HCT116 (cell line): ENCODE measurements at regions not wholly inside any gene's neighbourhood (a gene's known extent, or its start where the extent isn't known, plus 50 kb on each side); places are given as distances from the start of the nearest gene placed in this dataset.

Source experiments
- ATAC-seq: fragments of 200-7000 bp; cut with Tn5 transposase; 2 replicates; pipeline ENCODE4 v1.9.1; 2020; ENCODE audit warnings: mild to moderate bottlenecking, moderate library complexity
- BruUV-seq: library from RNA; stranded (reverse); fragments of 400-500 nt; replicated peaks from 2 replicates; lab custom pipeline; 2021; lab: Mats Ljungman, UMichigan
- CTCF ChIA-PET: fragments of 300-600 bp; sonication (Branson Sonifier 250); formaldehyde crosslinking; loops from one replicate; lab custom pipeline; 2021; ENCODE audit warnings: antibody characterized with exemption; lab: Charles Lee
- POLR2A ChIA-PET: fragments of 300-600, 350-600 bp; sonication (Branson Sonifier 250); formaldehyde crosslinking; loops from one replicate; lab custom pipeline; 2021; ENCODE audit warnings: antibody characterized with exemption; lab: Charles Lee
- RAD21 ChIA-PET, 2 experiments: fragments of 300-600 bp; sonication (Branson Sonifier 250); formaldehyde crosslinking; loops; one replicate each; lab custom pipeline; 2023; ENCODE audit warnings: low total read pairs in 2 of 2; ENCODE audit not compliant: uncharacterized antibody in 2 of 2, unreplicated experiment in 2 of 2, low non-redundant PET in 1 of 2; lab: Charles Lee
- DNase-seq: peaks from one replicate; pipeline ENCODE4 v3.0.0-alpha.2; 2010; ENCODE audit warnings: low read depth, low spot score
- H2AFZ ChIP-seq: fragments of 200-600 bp; shearing (Covaris generic), sonication (generic); 2 replicates; pipeline ENCODE4 v1.6.1; 2017; ENCODE audit warnings: low read depth, mixed run types, mixed read lengths, antibody characterized with exemption, low read length; ENCODE audit not compliant: poor library complexity, severe bottlenecking
- H3K27ac ChIP-seq: 2 replicates; pipeline ENCODE4 v1.5.1; 2012; ENCODE audit warnings: low read depth, low read length
- H3K27me3 ChIP-seq: fragments of 200-600 bp; sonication (generic); 2 replicates; pipeline ENCODE4 v1.6.1; 2016; ENCODE audit warnings: mixed run types, low read length, mixed read lengths; ENCODE audit not compliant: insufficient read depth
- H3K36me3 ChIP-seq, 2 experiments: fragments of 200-500 bp in 1 of 2; fragments of 200-600 bp in 1 of 2; sonication (Bioruptor generic) in 1 of 2; sonication (generic) in 1 of 2; 2 replicates each; pipeline versions ENCODE4 v1.5.1 to v1.6.1; 2014 to 2016; ENCODE audit warnings: low read length in 2 of 2, inconsistent platforms in 1 of 2, mixed read lengths in 1 of 2, mixed run types in 1 of 2; ENCODE audit not compliant: insufficient read depth in 2 of 2, control insufficient read depth in 1 of 2
- H3K4me1 ChIP-seq, 2 experiments: fragments of 200-600 bp in 1 of 2; sonication (generic) in 1 of 2; 2 replicates each; pipeline versions ENCODE4 v1.5.1 to v1.6.1; 2012 to 2017; ENCODE audit warnings: low read length in 2 of 2, inconsistent platforms in 1 of 2, mild to moderate bottlenecking in 1 of 2, mixed read lengths in 1 of 2, mixed run types in 1 of 2, moderate library complexity in 1 of 2; ENCODE audit not compliant: insufficient read depth in 2 of 2, control insufficient read depth in 1 of 2
- H3K4me2 ChIP-seq: fragments of 200-600 bp; sonication (generic); 2 replicates; pipeline ENCODE4 v1.6.1; 2017; ENCODE audit warnings: mixed run types, low read length, mixed read lengths
- H3K4me3 ChIP-seq, 2 experiments: fragments of 200-600 bp in 1 of 2; sonication (generic) in 1 of 2; replicated peaks in 1 of 2; 2 replicates each; pipeline ENCODE4 v1.5.1; 2011 to 2016; ENCODE audit warnings: low read length in 2 of 2, control low read depth in 1 of 2, low read depth in 1 of 2, mild to moderate bottlenecking in 1 of 2, mixed read lengths in 1 of 2, mixed run types in 1 of 2
- H3K79me2 ChIP-seq: fragments of 200-600 bp; sonication (generic); 2 replicates; pipeline ENCODE4 v1.6.1; 2017; ENCODE audit warnings: mild to moderate bottlenecking, mixed run types, low read length, moderate library complexity, mixed read lengths; ENCODE audit not compliant: insufficient read depth
- H3K9ac ChIP-seq: fragments of 200-600 bp; sonication (generic); 2 replicates; pipeline ENCODE4 v1.6.1; 2016; ENCODE audit warnings: low read length, mixed read lengths
- H3K9me2 ChIP-seq: fragments of 200-600 bp; sonication (generic), shearing (Covaris generic); 2 replicates; pipeline ENCODE4 v1.6.1; 2017; ENCODE audit warnings: mixed run types, mild to moderate bottlenecking, moderate library complexity; ENCODE audit not compliant: insufficient read depth
- H3K9me3 ChIP-seq, 2 experiments: fragments of 200-500 bp in 1 of 2; fragments of 200-600 bp in 1 of 2; sonication (Bioruptor generic) in 1 of 2; sonication (generic) in 1 of 2; 2 replicates each; pipeline ENCODE4 v1.6.1; 2014 to 2017; ENCODE audit warnings: low read length in 2 of 2, mixed read lengths in 2 of 2, inconsistent platforms in 1 of 2, low read depth in 1 of 2, mild to moderate bottlenecking in 1 of 2, mixed run types in 1 of 2, moderate library complexity in 1 of 2; ENCODE audit not compliant: control insufficient read depth in 1 of 2, insufficient read depth in 1 of 2
- H4K20me1 ChIP-seq: fragments of 200-600 bp; sonication (generic), shearing (Covaris generic); 2 replicates; pipeline ENCODE4 v1.6.1; 2017; ENCODE audit warnings: mixed run types, mild to moderate bottlenecking, moderate library complexity; ENCODE audit not compliant: insufficient read depth
- EGR1 ChIP-seq: IDR thresholded peaks from 2 replicates; pipeline ENCODE4 v1.6.1; 2012; ENCODE audit warnings: low read depth
- ELF1 ChIP-seq: IDR thresholded peaks from 2 replicates; pipeline ENCODE4 v1.6.1; 2012; ENCODE audit warnings: low read depth, borderline replicate concordance
- EZH2 ChIP-seq: fragments of 200-600 bp; sonication (generic); IDR thresholded peaks from 2 replicates; pipeline ENCODE4 v1.6.1; 2017; ENCODE audit warnings: antibody characterized with exemption, mixed run types
- FOSL1 ChIP-seq: IDR thresholded peaks from 2 replicates; pipeline ENCODE4 v1.6.1; 2012; ENCODE audit warnings: low read depth
- JUND ChIP-seq: IDR thresholded peaks from 2 replicates; pipeline ENCODE4 v1.6.1; 2012
- POLR2A ChIP-seq: IDR thresholded peaks from 2 replicates; pipeline ENCODE4 v1.7.0; 2011; ENCODE audit warnings: borderline replicate concordance; ENCODE audit not compliant: insufficient read depth, insufficient read length; ENCODE audit errors: extremely low read depth
- RAD21 ChIP-seq: IDR thresholded peaks from 2 replicates; pipeline ENCODE4 v1.6.1; 2012; ENCODE audit warnings: low read depth, mild to moderate bottlenecking
- SIN3A ChIP-seq: IDR thresholded peaks from 2 replicates; pipeline ENCODE4 v1.6.1; 2012; ENCODE audit warnings: low read depth
- SRF ChIP-seq: IDR thresholded peaks from 2 replicates; pipeline ENCODE4 v1.6.1; 2012; ENCODE audit warnings: low read depth
- TCF7L2 ChIP-seq: IDR thresholded peaks from 2 replicates; pipeline ENCODE4 v1.7.0; 2011; ENCODE audit warnings: borderline replicate concordance, inconsistent platforms; ENCODE audit not compliant: insufficient read depth, insufficient read length; ENCODE audit errors: extremely low read depth
- YY1 ChIP-seq: IDR thresholded peaks from 2 replicates; pipeline ENCODE4 v1.6.1; 2011; ENCODE audit warnings: low read length, low read depth, moderate library complexity, mild to moderate bottlenecking; ENCODE audit not compliant: insufficient replicate concordance; ENCODE audit errors: extremely low read depth
- ZFX ChIP-seq: fragments of 450-650 bp; IDR thresholded peaks from 2 replicates; pipeline ENCODE4 v1.6.1; 2017
- ZNF274 ChIP-seq: fragments of 200-500 bp; sonication (Bioruptor generic); IDR thresholded peaks from 2 replicates; pipeline ENCODE4 v1.6.1; 2014; ENCODE audit warnings: mild to moderate bottlenecking, low read depth, low read length, inconsistent platforms
- intact Hi-C: fragments of 100-400 bp; cut with micrococcal nuclease; formaldehyde crosslinking; loops from 2 replicates; pipeline ENCODE4 v1.10.0; 2022
- TF ChIP-seq, protein P1 (sequence below): IDR thresholded peaks from 2 replicates; pipeline ENCODE4 v1.6.1; 2012; ENCODE audit warnings: low read depth
- TF ChIP-seq, protein P2 (sequence below): IDR thresholded peaks from 2 replicates; pipeline ENCODE4 v1.6.1; 2011; ENCODE audit warnings: mild to moderate bottlenecking, low read length, moderate library complexity; ENCODE audit not compliant: insufficient replicate concordance; ENCODE audit errors: extremely low read depth
- TF ChIP-seq, protein P3 (sequence below): IDR thresholded peaks from 2 replicates; pipeline ENCODE4 v1.6.1; 2012
- TF ChIP-seq, protein P4 (sequence below): IDR thresholded peaks from 2 replicates; pipeline ENCODE4 v1.6.1; 2012

DNA sequence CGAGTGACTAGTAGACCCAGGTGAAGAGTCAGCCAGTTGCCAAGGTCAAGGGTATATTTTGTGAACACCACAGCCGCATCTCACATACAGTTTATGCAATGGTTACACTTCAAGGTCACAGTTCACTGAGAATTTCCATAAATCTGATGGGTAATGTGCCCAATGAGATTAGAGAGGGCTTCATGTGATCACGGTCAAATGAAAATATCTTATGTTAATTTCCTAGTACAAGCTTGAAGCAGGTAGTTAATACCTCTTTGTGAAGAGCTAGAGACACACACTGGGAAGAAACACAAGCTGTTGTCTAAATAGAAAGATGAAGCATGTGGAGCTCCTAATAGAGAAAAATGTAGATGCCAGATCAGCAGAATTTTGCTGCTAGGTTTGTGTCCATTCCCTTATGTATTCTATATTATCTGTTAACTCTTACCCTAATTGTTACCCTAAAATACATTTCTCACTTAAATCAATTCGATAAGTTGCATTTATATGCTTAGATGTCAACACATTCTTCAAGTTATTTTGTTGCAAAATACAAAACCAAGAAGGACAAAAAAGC, 136.0 kb downstream of the NR2F2 start:
- H2AFZ ChIP-seq = no peak overlapping the region
- ChIA-PET POLR2A (no interaction called here), RAD21 (no interaction called here)
- no peak overlapping the region for H3K27ac ChIP-seq
- no peaks in the 10 kb centered on the region for H4K20me1 ChIP-seq
- H3K9ac ChIP-seq = no peak overlapping the region
- H3K79me2 ChIP-seq = no peaks in the 10 kb centered on the region
- peaks cover 20% of the 10 kb centered on the region for H3K27me3 ChIP-seq
- ATAC-seq = no peak
- H3K4me1 ChIP-seq = no peaks in the 10 kb centered on the region
- intact Hi-C loops = no loop called here
- no peak for TF ChIP-seq POLR2A
- TF ChIP-seq, protein P1, sequence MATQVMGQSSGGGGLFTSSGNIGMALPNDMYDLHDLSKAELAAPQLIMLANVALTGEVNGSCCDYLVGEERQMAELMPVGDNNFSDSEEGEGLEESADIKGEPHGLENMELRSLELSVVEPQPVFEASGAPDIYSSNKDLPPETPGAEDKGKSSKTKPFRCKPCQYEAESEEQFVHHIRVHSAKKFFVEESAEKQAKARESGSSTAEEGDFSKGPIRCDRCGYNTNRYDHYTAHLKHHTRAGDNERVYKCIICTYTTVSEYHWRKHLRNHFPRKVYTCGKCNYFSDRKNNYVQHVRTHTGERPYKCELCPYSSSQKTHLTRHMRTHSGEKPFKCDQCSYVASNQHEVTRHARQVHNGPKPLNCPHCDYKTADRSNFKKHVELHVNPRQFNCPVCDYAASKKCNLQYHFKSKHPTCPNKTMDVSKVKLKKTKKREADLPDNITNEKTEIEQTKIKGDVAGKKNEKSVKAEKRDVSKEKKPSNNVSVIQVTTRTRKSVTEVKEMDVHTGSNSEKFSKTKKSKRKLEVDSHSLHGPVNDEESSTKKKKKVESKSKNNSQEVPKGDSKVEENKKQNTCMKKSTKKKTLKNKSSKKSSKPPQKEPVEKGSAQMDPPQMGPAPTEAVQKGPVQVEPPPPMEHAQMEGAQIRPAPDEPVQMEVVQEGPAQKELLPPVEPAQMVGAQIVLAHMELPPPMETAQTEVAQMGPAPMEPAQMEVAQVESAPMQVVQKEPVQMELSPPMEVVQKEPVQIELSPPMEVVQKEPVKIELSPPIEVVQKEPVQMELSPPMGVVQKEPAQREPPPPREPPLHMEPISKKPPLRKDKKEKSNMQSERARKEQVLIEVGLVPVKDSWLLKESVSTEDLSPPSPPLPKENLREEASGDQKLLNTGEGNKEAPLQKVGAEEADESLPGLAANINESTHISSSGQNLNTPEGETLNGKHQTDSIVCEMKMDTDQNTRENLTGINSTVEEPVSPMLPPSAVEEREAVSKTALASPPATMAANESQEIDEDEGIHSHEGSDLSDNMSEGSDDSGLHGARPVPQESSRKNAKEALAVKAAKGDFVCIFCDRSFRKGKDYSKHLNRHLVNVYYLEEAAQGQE = no peak
- no peak for TF ChIP-seq SIN3A
- TF ChIP-seq, protein P2, sequence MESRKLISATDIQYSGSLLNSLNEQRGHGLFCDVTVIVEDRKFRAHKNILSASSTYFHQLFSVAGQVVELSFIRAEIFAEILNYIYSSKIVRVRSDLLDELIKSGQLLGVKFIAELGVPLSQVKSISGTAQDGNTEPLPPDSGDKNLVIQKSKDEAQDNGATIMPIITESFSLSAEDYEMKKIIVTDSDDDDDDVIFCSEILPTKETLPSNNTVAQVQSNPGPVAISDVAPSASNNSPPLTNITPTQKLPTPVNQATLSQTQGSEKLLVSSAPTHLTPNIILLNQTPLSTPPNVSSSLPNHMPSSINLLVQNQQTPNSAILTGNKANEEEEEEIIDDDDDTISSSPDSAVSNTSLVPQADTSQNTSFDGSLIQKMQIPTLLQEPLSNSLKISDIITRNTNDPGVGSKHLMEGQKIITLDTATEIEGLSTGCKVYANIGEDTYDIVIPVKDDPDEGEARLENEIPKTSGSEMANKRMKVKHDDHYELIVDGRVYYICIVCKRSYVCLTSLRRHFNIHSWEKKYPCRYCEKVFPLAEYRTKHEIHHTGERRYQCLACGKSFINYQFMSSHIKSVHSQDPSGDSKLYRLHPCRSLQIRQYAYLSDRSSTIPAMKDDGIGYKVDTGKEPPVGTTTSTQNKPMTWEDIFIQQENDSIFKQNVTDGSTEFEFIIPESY = no peak
- no peak for TF ChIP-seq JUND
- TF ChIP-seq, protein P3, sequence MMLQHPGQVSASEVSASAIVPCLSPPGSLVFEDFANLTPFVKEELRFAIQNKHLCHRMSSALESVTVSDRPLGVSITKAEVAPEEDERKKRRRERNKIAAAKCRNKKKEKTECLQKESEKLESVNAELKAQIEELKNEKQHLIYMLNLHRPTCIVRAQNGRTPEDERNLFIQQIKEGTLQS = no peak
- no peak for TF ChIP-seq RAD21
- no peak for TF ChIP-seq EZH2
- TF ChIP-seq FOSL1 = no peak
- TF ChIP-seq EGR1 = no peak
- no peak for TF ChIP-seq ZFX
- TF ChIP-seq TCF7L2 = no peak
- TF ChIP-seq ZNF274 = no peak
- TF ChIP-seq, protein P4, sequence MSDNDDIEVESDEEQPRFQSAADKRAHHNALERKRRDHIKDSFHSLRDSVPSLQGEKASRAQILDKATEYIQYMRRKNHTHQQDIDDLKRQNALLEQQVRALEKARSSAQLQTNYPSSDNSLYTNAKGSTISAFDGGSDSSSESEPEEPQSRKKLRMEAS = no peak
- TF ChIP-seq YY1 = no peak
- no peak for TF ChIP-seq SRF
- TF ChIP-seq ELF1 = no peak
- TF ChIP-seq, all 23 proteins: peak for 0
- Histone ChIP-seq H3K36me3 (no peaks in the 10 kb centered on the region), H3K9me2 (no peaks in the 10 kb centered on the region), H3K9me3 (no peaks in the 10 kb centered on the region), H3K4me3 (no peak overlapping the region), H3K4me2 (no peak overlapping the region)
- CTCF ChIA-PET = no interaction called here
- BruUV-seq = no TSS peak
- no peak for DNase-seq
